ENCODE measurements at regions not wholly inside any gene's neighbourhood (a gene's known extent, or its start where the extent isn't known, plus 50 kb on each side); places are given as distances from the start of the nearest gene placed in this dataset.

- no peak for DNase-seq
Observed at GRCh38 chr7:20021066-20021465, 196.1 kb downstream of the MACC1 start.

- DNase-seq: no peak
Observed at GRCh38 chr7:20019757-20020432, 197.3 kb downstream of the MACC1 start.

GRCh38 chr7:20016669-20017068, 200.5 kb downstream of the MACC1 start:
- DNase-seq: no peak

- DNase-seq: no peak
Observed at GRCh38 chr7:20013536-20013935, 203.6 kb downstream of the MACC1 start.

- no peak for DNase-seq
Observed at GRCh38 chr7:20012100-20012499, 205.1 kb downstream of the MACC1 start.

GRCh38 chr7:20010877-20011276, 206.3 kb downstream of the MACC1 start:
- no peak for DNase-seq

- DNase-seq: no peak
Observed at GRCh38 chr7:20007510-20007909, 209.7 kb downstream of the MACC1 start.

- DNase-seq: no peak
Observed at GRCh38 chr7:20005081-20005480, 212.1 kb downstream of the MACC1 start.

- no peak for DNase-seq
Observed at GRCh38 chr7:19999681-20000080, 217.5 kb downstream of the MACC1 start.

GRCh38 chr7:19991936-19992335, 218.5 kb upstream of the TMEM196 start:
- DNase-seq: no peak

- DNase-seq: no peak
Observed at GRCh38 chr7:19989906-19990305, 216.5 kb upstream of the TMEM196 start.

- DNase-seq: no peak
Observed at GRCh38 chr7:19988860-19989259, 215.4 kb upstream of the TMEM196 start.

- no peak for DNase-seq
Observed at GRCh38 chr7:19984231-19984632, 210.8 kb upstream of the TMEM196 start.

GRCh38 chr7:19982841-19983835, 209.7 kb upstream of the TMEM196 start:
- DNase-seq: peak; percentile 27

GRCh38 chr7:19973581-19973980, 200.2 kb upstream of the TMEM196 start:
- no peak for DNase-seq

GRCh38 chr7:19972876-19973275, 199.5 kb upstream of the TMEM196 start:
- DNase-seq: no peak

- no peak for DNase-seq
Observed at GRCh38 chr7:19971956-19972355, 198.5 kb upstream of the TMEM196 start.

- no peak for DNase-seq
Observed at GRCh38 chr7:19970514-19970913, 197.1 kb upstream of the TMEM196 start.

GRCh38 chr7:19969859-19970493, 196.6 kb upstream of the TMEM196 start:
- no peak for DNase-seq

- DNase-seq: no peak
Observed at GRCh38 chr7:19964246-19964645, 190.8 kb upstream of the TMEM196 start.

- no peak for DNase-seq
Observed at GRCh38 chr7:19963695-19964094, 190.3 kb upstream of the TMEM196 start.

- DNase-seq: no peak
Observed at GRCh38 chr7:19958309-19958896, 185.0 kb upstream of the TMEM196 start.

GRCh38 chr7:19957664-19958063, 184.2 kb upstream of the TMEM196 start:
- no peak for DNase-seq

Measured in NCI-H526 treated with DMSO at 0.1 percent for 48 hours (cell line).